Keratinocyte (primary cell): ENCODE measurements at regions not wholly inside any gene's neighbourhood (a gene's known extent, or its start where the extent isn't known, plus 50 kb on each side); places are given as distances from the start of the nearest gene placed in this dataset.

Experiments
- EZH2 ChIP-seq: IDR thresholded peaks from one replicate; pipeline ENCODE4 v1.6.1; 2012; ENCODE audit warnings: inconsistent platforms, mild to moderate bottlenecking, low read length, moderate library complexity
- TF ChIP-seq, protein P1 (sequence below), 3 experiments: IDR thresholded peaks in 1 of 3; conservative IDR thresholded peaks in 1 of 3; optimal IDR thresholded peaks in 1 of 3; 2 replicates in 2 of 3; 3 replicates in 1 of 3; pipeline versions ENCODE3 to v1.5.1; 2011; ENCODE audit warnings: low read length in 3 of 3, mild to moderate bottlenecking in 3 of 3, moderate library complexity in 2 of 3, control low read depth in 1 of 3, inconsistent platforms in 1 of 3; ENCODE audit not compliant: insufficient read depth in 2 of 3; ENCODE audit errors: extremely low read depth in 1 of 3

DNA sequence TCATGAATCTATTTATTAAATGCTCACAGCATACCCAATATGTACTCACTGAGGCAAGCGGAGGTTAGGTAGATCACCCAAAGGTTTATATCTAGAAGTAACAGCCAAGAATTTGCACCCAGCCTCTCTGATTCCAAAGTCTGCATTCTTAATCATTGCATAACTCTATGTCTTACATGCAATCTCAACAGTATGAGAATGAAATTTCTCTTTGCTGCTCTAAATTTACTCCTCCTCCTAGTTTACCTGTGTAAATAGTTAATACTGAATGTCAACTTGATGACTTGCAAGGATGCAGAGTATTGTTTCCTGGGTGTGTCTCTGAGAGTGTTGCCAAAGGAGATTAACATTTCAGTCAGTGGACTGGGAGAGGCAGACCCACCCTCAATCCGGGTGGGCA lies 840.6 kb downstream of the BRINP3 start:
- TF ChIP-seq, protein P1, sequence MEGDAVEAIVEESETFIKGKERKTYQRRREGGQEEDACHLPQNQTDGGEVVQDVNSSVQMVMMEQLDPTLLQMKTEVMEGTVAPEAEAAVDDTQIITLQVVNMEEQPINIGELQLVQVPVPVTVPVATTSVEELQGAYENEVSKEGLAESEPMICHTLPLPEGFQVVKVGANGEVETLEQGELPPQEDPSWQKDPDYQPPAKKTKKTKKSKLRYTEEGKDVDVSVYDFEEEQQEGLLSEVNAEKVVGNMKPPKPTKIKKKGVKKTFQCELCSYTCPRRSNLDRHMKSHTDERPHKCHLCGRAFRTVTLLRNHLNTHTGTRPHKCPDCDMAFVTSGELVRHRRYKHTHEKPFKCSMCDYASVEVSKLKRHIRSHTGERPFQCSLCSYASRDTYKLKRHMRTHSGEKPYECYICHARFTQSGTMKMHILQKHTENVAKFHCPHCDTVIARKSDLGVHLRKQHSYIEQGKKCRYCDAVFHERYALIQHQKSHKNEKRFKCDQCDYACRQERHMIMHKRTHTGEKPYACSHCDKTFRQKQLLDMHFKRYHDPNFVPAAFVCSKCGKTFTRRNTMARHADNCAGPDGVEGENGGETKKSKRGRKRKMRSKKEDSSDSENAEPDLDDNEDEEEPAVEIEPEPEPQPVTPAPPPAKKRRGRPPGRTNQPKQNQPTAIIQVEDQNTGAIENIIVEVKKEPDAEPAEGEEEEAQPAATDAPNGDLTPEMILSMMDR (optimal IDR thresholded peaks at IDR 0.05 in 1 of 3, IDR thresholded peaks at IDR 0.05 in 1 of 3, conservative IDR thresholded peaks at IDR 0.05 in 1 of 3; ENCODE audit: extremely low read depth in 1 of 3, insufficient read depth in 2 of 3, low read length in 3 of 3) = no peak
- TF ChIP-seq EZH2 = no peak
